Activated CD4-positive, alpha-beta T cell treated with anti-CD3 and anti-CD28 coated beads for 48 hours (primary cell): ENCODE measurements at regions not wholly inside any gene's neighbourhood (a gene's known extent, or its start where the extent isn't known, plus 50 kb on each side); places are given as distances from the start of the nearest gene placed in this dataset.

Experiments used
- DNase-seq: peaks from one replicate; pipeline ENCODE4 v3.0.0-alpha.2; 2020

GRCh38 chr1:87834941-87835340, 506.3 kb downstream of the LMO4 start:
- no peak for DNase-seq

- no peak for DNase-seq
These were observed 512.1 kb downstream of the LMO4 start for GRCh38 chr1:87840767-87841166.

- no peak for DNase-seq
These were observed 512.7 kb downstream of the LMO4 start for GRCh38 chr1:87841332-87841731.

DNA sequence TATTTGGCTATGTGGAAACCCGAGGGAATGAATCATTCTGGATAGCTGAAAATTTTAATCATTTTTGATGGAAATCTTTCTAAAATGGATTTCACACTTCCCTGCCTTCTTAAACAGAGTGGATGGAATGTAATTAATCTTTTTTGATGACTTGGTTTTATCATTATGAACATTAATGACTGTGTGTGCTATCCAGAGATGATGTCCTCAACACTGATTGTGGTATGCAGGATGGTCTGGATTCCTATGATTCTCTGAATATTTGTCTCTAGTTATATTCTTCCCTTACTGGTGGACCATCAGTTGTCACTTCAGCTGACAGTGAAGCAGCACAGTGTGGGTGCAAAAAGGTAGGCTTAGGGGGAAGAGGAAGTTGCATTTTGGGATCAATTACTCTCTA, 513.5 kb downstream of the LMO4 start:
- DNase-seq: no peak

DNA sequence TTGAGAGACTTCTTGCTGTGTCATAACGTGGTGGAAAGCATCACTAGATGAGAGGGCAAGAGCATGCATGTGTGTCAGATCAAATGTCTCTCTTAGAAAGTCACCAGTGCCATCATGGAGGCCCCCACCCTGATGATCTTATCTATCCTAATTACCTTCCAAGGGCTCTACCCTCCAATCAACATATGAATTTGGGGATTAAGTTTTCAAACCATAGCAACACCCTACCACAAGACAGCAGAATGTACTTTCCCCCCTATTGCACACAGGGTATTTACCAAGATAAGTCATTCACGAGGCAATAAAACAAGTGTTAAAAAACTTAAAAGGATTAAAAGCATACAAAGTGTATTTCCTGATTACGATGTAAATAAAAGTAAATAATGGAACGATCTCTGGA, 515.6 kb downstream of the LMO4 start:
- no peak for DNase-seq

DNA sequence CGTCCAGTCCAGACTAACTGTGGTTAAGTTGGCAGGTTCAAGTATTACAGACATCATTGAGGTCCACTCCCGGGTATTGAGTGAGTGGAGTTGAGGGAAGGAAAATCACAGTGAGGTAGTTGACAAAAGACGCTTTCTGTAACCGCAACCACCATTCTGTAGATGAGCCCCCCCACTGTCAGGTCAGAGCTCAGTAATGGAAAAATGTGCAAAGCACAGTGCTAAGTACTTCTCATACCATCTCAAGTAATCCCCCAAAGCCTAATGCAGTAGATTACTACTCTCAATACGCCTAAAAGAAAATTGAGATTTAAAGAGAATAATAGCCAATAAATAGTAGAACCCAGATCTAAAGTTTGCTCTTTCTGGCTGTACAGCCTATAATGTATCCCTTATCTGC, 522.8 kb downstream of the LMO4 start:
- no peak for DNase-seq

DNA sequence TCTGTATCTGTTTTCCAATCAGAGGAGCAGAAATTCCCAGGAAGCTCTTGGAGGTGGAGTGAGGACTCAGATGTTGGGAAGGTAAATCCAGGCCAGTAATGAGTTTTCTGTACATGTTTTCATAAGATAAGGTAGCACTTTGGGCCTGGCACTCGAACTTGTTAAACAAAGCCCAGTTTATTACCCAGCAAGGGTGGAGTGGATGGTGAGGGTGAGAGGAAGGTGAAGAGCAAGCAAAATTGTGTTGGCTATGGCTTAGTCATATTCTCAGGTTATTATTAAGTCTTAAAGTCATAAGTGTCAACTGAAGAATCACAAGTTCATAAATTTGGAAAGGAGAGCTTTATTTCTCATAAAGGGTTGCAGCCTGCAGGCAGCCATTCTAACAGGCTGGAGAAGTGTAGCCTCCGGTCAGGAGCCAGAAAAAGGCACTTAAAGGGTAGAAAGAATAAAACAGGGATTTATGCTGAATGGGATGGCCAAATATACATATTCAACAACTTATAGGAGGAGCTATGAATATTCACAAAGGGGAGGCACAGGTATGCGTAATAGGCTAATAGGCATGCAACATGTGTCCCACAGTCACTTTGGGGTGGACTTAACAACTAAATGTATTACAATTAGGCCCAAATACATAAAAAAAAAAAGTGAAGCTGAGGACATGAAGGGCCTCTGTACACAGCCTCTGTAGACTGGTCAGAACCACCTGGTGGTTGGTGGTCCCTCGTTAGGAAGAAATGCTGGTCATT, 523.9 kb downstream of the LMO4 start:
- DNase-seq: no peak

GRCh38 chr1:87853576-87854351, 525.1 kb downstream of the LMO4 start:
- no peak for DNase-seq

- no peak for DNase-seq
These were observed 534.6 kb downstream of the LMO4 start for GRCh38 chr1:87863317-87863716.

DNA sequence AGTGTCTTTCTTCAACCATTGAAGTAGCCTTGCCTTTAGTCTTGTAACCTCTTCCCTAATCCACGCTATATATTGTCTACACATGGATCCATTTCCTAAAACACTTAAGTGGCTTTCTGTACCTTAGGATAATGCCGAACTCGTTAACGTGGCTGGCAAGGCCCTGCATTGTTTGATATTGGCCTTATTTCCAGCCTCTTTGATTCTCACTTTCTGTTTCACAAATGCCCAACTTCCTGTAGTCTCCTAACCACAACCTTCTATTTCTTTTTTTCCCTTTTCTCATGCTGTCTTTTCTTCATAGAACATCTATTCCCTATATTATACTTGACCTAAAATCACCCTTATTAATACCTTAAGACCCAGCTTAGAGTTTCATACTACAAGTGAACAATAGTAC, 536.0 kb downstream of the LMO4 start:
- no peak for DNase-seq

- DNase-seq: no peak
These were observed 537.7 kb downstream of the LMO4 start for GRCh38 chr1:87866416-87866815.

- no peak for DNase-seq
These were observed 538.9 kb downstream of the LMO4 start for GRCh38 chr1:87867626-87868025.

DNA sequence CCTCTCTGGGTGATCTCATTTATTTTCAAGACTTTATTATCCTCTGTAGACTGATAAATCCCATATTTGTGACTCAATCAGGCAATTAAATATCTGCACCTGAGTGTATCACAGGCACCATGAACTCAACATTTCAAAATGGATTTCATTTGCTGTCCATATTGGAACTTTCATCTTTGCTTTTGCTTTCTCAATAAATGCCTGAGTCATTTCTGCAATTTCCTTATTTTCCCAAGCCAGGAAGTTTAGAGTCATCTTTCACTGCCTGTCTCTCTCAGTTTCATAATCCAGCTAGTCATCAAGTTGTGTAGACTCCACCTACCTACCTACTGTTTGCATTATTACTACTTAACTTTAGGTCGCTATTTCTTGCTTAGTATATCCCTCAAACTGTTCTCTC, 540.9 kb downstream of the LMO4 start:
- no peak for DNase-seq

GRCh38 chr1:87872189-87872588, 543.5 kb downstream of the LMO4 start:
- DNase-seq: no peak

DNA sequence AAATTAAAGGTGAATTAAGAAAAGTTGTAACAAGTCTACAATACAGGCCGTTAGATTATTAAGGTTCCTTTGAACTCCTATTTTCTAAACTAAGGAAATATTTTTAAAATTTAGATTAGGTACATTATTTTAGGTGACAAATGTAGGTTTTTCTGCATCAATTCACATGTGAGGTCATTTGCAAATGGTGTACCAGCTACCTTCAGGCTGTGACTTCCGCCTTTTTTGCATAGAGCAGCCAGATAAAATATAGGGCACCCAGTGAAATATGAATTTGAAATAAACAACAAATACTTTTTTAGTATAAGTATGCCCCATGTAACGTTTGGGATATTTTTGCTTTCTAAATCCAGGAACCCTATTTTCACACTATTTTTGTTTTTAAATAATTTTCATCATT, 544.0 kb downstream of the LMO4 start:
- no peak for DNase-seq

GRCh38 chr1:87878873-87879272, 550.2 kb downstream of the LMO4 start:
- DNase-seq: no peak

GRCh38 chr1:87880098-87880760, 551.5 kb downstream of the LMO4 start:
- DNase-seq: no peak

DNA sequence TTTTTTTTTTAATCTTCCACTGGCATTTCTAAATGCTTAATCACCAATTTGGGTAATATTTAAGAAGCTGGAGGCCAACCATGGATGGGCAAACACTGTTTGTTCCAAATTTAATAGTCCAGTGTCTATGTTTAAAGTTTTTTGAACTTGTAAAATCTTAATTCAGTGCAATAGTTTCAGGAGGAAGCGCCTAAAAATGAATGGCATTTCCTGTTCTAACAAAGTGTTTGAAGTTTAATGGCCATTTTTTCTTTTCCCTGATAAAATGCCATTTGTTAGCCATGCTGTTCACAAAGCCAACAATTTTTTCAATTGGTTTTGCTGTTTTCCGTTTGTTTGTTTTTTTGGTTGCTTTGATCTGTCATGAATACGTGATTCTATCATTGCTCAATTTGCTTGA, 552.1 kb downstream of the LMO4 start:
- DNase-seq: no peak

DNA sequence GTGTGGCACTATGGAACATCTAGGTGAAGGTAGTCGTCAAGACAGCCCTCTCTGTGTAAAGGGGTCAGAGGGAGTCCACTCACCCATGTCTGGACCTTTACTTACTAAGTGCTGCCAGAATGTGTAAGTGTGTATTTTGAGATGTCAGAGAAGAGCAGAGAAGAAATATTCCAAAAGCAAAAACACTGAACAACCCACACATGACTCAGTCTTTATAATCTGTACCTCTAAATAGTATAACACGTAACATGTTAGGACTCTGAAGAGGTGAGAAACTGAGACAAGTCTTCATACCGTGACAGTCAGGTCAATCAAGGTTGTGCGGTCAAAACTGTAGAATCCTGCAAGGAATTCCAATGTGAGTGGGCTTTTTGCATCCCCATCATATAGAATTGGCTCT, 555.2 kb downstream of the LMO4 start:
- no peak for DNase-seq

- no peak for DNase-seq
These were observed 555.9 kb downstream of the LMO4 start for GRCh38 chr1:87884581-87884980.

GRCh38 chr1:87885278-87886025, 556.8 kb downstream of the LMO4 start:
- no peak for DNase-seq

DNA sequence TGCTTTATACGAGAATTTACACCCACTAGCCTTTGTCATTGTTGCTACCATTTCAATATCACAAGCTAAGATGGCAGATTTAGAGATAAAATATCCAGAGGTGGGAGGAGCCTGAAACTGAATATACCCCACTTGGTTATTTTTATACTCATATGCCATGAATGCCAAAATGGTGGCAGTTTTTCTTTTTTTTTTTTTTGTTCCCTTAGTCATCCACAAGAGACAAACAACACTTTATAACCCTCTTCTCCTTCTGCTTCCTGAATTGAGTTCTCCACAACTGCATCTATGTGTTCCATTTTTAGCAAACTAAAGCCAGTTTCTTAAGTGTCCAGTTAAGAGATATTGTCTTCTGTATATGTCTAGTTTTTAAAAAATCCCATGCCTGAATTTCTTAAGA, 558.4 kb downstream of the LMO4 start:
- no peak for DNase-seq

DNA sequence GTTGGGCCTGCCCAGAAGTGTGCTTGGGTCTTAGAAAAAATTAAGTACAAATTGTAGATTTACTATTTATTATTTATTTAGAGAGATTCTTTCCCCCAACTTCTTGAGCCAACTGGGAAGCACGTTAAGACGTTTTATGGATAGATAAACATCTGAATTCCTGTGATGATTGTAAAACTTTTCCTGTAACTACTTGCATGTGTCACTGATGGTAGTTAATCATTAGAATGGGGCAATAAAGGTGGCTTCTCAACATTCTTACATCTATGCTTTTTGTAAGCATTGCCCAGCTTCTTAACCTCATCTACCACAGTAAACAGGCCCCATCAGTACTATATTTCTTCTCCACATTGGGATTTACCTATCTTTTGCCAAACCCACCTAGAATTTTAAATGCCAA, 559.8 kb downstream of the LMO4 start:
- no peak for DNase-seq
